ENCODE measurements at regions not wholly inside any gene's neighbourhood (a gene's known extent, or its start where the extent isn't known, plus 50 kb on each side); places are given as distances from the start of the nearest gene placed in this dataset.

DNA sequence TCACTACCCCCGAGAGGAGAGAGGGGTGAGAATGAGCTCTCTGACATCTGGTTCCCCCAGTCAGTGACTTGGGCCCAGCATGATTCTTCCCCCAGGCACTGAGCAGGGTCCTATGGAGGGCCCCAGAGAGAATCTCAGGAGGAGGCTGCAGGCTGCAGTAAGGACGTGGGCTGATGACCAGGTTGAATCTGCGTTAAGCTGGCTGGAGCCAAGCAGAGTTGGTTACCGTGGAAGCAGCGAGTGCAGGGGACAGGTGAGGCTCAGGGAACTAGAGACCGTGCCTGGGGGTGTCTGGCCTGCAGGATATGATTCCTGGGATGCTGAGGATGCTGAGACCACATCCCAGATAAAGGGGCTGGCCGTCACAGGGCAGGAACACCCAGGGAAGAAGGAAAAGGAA is 314.3 kb upstream of the IRX1 start:
- no peak overlapping the region for H3K4me3 Mint-ChIP-seq (ENCODE audit: low read depth)
- TF ChIP-seq, protein P1, sequence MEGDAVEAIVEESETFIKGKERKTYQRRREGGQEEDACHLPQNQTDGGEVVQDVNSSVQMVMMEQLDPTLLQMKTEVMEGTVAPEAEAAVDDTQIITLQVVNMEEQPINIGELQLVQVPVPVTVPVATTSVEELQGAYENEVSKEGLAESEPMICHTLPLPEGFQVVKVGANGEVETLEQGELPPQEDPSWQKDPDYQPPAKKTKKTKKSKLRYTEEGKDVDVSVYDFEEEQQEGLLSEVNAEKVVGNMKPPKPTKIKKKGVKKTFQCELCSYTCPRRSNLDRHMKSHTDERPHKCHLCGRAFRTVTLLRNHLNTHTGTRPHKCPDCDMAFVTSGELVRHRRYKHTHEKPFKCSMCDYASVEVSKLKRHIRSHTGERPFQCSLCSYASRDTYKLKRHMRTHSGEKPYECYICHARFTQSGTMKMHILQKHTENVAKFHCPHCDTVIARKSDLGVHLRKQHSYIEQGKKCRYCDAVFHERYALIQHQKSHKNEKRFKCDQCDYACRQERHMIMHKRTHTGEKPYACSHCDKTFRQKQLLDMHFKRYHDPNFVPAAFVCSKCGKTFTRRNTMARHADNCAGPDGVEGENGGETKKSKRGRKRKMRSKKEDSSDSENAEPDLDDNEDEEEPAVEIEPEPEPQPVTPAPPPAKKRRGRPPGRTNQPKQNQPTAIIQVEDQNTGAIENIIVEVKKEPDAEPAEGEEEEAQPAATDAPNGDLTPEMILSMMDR (IDR thresholded peaks at IDR 0.05; ENCODE audit: unreplicated experiment), result no peak
- H3K27me3 Mint-ChIP-seq, result peaks cover 42% of the 10 kb centered on the region
- no peaks in the 10 kb centered on the region for H3K9me3 Mint-ChIP-seq (ENCODE audit: low read depth)
- no peaks in the 10 kb centered on the region for H3K4me1 Mint-ChIP-seq (ENCODE audit: low read depth)
- DNase-seq (ENCODE audit: low spot score, unreplicated experiment), result no peak
- no peak overlapping the region for H3K27ac Mint-ChIP-seq
- no peaks in the 10 kb centered on the region for H3K36me3 Mint-ChIP-seq (ENCODE audit: insufficient read depth)

DNA sequence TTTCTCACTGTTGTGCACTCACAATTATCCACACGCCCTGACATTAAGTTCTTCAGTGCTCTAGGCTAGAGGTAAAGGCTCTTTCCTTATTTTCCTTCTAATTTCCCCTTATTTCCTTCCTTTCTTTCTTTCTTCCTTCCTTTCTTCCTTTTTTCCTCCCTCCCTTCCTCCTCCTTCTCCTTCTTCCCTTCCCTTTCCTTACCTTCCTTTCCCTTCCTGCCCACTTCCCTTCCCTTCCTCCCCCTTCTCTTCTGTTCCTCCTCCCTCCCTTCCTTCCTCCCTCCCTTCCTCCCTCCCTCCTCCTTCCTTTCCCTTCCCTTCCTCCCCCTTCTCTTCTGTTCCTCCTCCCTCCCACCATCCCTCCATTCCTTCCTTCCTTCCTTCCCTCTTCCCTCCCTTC is 317.0 kb upstream of the IRX1 start:
- H3K4me3 Mint-ChIP-seq (ENCODE audit: low read depth), result no peak overlapping the region
- TF ChIP-seq, protein P1 (IDR thresholded peaks at IDR 0.05; ENCODE audit: unreplicated experiment), result no peak
- H3K27me3 Mint-ChIP-seq, result peaks cover 48% of the 10 kb centered on the region
- no peaks in the 10 kb centered on the region for H3K4me1 Mint-ChIP-seq (ENCODE audit: low read depth)
- no peak for DNase-seq (ENCODE audit: low spot score, unreplicated experiment)
- H3K9me3 Mint-ChIP-seq (ENCODE audit: low read depth), result no peaks in the 10 kb centered on the region
- no peaks in the 10 kb centered on the region for H3K36me3 Mint-ChIP-seq (ENCODE audit: insufficient read depth)
- no peak overlapping the region for H3K27ac Mint-ChIP-seq

DNA sequence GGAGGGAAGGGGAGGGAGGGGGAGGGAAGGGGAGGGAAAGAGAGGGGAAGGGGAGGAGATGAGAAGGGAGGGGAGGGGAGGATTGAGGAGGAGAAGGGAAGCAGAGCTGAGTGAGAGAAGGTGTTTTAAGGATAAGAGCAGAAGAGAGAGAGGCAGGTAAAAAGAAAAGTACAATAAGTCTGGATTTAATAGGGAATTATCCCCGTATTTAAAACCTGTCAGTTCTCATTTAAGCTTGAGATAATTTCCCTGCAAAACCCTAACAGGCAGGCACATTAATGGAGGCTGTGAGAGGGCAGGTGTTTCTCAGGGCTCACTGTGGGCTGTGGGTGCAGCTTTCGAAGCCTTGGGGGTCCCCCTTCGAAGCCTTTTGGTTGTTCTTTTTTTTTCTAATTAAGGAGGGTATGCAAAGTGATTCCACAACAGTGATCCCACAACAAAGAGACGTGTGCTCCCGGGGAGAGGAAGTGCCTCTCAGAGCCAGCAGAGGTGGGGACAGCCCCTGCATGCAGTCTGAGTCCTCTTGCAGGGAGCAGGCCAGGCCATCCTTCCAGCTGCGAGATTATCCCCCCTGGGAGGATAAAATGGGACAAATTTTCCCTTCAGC is 317.9 kb upstream of the IRX1 start:
- Mint-ChIP-seq H3K9me3 (ENCODE audit: low read depth) (no peaks in the 10 kb centered on the region), H3K27ac (no peak overlapping the region), H3K27me3 (peaks cover 55% of the 10 kb centered on the region), H3K4me3 (ENCODE audit: low read depth) (no peak overlapping the region), H3K36me3 (ENCODE audit: insufficient read depth) (no peaks in the 10 kb centered on the region), H3K4me1 (ENCODE audit: low read depth) (no peaks in the 10 kb centered on the region)
- no peak for DNase-seq (ENCODE audit: low spot score, unreplicated experiment)
- TF ChIP-seq, protein P1 (IDR thresholded peaks at IDR 0.05; ENCODE audit: unreplicated experiment), result no peak

DNA sequence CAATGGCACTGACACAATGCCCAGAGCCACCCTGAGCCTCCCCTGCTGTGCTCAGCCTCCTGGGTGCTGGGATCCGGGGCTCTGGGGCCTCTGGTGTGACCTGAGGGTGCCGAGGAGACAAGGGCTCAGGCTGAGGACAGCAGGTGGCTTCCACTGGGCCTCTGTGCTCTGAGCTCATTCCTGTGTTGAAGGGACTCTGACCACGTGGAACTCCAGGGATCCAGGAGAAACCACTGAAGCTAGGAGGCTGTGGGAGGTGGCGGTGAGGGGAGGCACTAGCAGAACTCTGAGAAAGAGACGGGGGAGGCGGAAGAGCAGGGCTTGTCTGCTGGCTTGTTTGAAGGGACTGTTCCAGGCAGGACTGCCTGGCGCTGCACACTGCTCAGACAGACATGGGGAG is 318.7 kb upstream of the IRX1 start:
- H3K27ac Mint-ChIP-seq, result no peak overlapping the region

DNA sequence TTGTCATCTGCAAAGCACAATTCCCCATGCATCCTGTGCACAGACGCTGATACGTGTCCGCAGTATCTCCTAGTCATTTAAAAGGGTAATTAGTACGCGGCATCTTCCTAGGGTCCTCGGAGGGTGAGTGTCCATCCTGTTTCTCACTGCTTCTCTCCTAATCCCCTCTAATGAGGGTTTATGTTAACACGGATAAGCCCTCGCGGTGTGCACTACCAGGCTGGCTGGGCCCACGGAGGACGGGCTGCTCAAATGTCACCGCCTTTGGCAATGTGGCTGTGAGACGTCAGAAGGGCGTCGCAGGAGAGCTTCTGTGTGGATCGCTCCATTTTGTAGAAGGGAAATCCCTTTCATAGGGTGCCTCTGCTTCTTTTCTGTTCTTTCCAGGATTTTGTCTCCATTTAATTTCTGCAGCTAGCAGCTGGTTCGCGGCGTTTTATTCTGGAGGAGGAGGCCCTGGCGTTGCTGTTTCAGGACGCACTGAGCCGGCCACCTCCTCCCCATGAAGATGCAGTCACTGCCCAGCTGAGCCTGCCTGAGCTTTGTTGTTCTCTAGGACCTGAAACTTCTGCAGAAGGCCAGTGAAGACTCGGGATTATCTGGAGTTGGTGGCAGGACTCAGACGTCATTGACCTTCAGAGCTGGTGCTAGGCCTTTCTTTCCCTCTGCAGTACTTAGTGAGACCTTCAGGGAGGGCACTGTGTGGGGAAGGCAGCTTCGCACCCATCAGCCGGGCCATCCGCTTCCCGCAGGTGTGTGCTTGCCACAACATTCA is 326.1 kb upstream of the IRX1 start:
- Mint-ChIP-seq H3K27me3 (peaks cover 28% of the 10 kb centered on the region), H3K36me3 (ENCODE audit: insufficient read depth) (no peaks in the 10 kb centered on the region), H3K4me1 (ENCODE audit: low read depth) (no peaks in the 10 kb centered on the region), H3K27ac (no peak overlapping the region), H3K4me3 (ENCODE audit: low read depth) (no peak overlapping the region), H3K9me3 (ENCODE audit: low read depth) (no peaks in the 10 kb centered on the region)
- TF ChIP-seq, protein P1 (IDR thresholded peaks at IDR 0.05; ENCODE audit: unreplicated experiment), result no peak
- no peak for DNase-seq (ENCODE audit: low spot score, unreplicated experiment)

More for the DNA sequence above, 318.7 kb upstream of the IRX1 start:
- DNase-seq (ENCODE audit: low spot score, unreplicated experiment), result no peak
- peaks cover 50% of the 10 kb centered on the region for H3K27me3 Mint-ChIP-seq
- TF ChIP-seq, protein P1 (IDR thresholded peaks at IDR 0.05; ENCODE audit: unreplicated experiment), result no peak
- H3K9me3 Mint-ChIP-seq (ENCODE audit: low read depth), result no peaks in the 10 kb centered on the region
- H3K4me1 Mint-ChIP-seq (ENCODE audit: low read depth), result no peaks in the 10 kb centered on the region
- H3K4me3 Mint-ChIP-seq (ENCODE audit: low read depth), result no peak overlapping the region
- no peaks in the 10 kb centered on the region for H3K36me3 Mint-ChIP-seq (ENCODE audit: insufficient read depth)
